Smooth muscle cell (in vitro differentiated cells): ENCODE measurements at regions not wholly inside any gene's neighbourhood (a gene's known extent, or its start where the extent isn't known, plus 50 kb on each side); places are given as distances from the start of the nearest gene placed in this dataset.

Experiments
- DNase-seq: peaks from one replicate; lab custom pipeline; 2025; ENCODE audit not compliant: unreplicated experiment; lab: John Stamatoyannopoulos, UW
- H2AFZ ChIP-seq: fragments of 200-600 bp; sonication (generic); 2 replicates; pipeline ENCODE4 v1.6.0; 2016; ENCODE audit warnings: antibody characterized with exemption, low read depth, mild to moderate bottlenecking
- H3F3A ChIP-seq: fragments of 200-600 bp; sonication (generic); 2 replicates; pipeline ENCODE4 v1.6.0; 2017; ENCODE audit warnings: antibody characterized with exemption, low read depth
- H3K27ac ChIP-seq: fragments of 200-600 bp; sonication (generic); 2 replicates; pipeline ENCODE4 v1.5.1; 2016; ENCODE audit warnings: low read depth, mild to moderate bottlenecking
- H3K27me3 ChIP-seq: fragments of 200-600 bp; sonication (generic); 2 replicates; pipeline ENCODE4 v1.6.1; 2016; ENCODE audit warnings: low read depth, mild to moderate bottlenecking
- H3K36me3 ChIP-seq: fragments of 200-600 bp; sonication (generic); 2 replicates; pipeline ENCODE4 v1.5.1; 2016; ENCODE audit warnings: low read depth
- H3K4me1 ChIP-seq: fragments of 200-600 bp; sonication (generic); 2 replicates; pipeline ENCODE4 v1.5.1; 2016; ENCODE audit warnings: low read depth
- H3K4me2 ChIP-seq: fragments of 200-600 bp; sonication (generic); 2 replicates; pipeline ENCODE4 v1.6.0; 2016; ENCODE audit warnings: mild to moderate bottlenecking
- H3K4me3 ChIP-seq: fragments of 200-600 bp; sonication (generic); 2 replicates; pipeline ENCODE4 v1.5.1; 2016; ENCODE audit warnings: mild to moderate bottlenecking
- H3K79me2 ChIP-seq: fragments of 200-600 bp; sonication (generic); 2 replicates; pipeline ENCODE4 v1.6.0; 2016; ENCODE audit warnings: low read depth, mild to moderate bottlenecking
- H3K9ac ChIP-seq: fragments of 200-600 bp; sonication (generic); 2 replicates; pipeline ENCODE4 v1.6.0; 2016; ENCODE audit warnings: low read depth
- H3K9me3 ChIP-seq: fragments of 200-600 bp; sonication (generic); replicated peaks from 2 replicates; pipeline ENCODE4 v1.5.1; 2016; ENCODE audit warnings: low read depth
- H4K20me1 ChIP-seq: fragments of 200-600 bp; sonication (generic); 2 replicates; pipeline ENCODE4 v1.6.0; 2016; ENCODE audit warnings: low read depth
- CTCF ChIP-seq: fragments of 200-600 bp; sonication (generic); IDR thresholded peaks from 2 replicates; pipeline ENCODE4 v1.5.1; 2017; ENCODE audit warnings: borderline replicate concordance, mild to moderate bottlenecking, antibody characterized with exemption; ENCODE audit not compliant: insufficient read depth, poor library complexity, severe bottlenecking
- WGBS: methylation state at CpG from one replicate; pipeline ENCODE4 v1.1.7; 2016; ENCODE audit warnings: low lambda C conversion rate; 5-methylcytosine and 5-hydroxymethylcytosine counted together

- no peak for TF ChIP-seq CTCF
- H3K79me2 ChIP-seq = no peaks in the 10 kb centered on the region
- no peaks in the 10 kb centered on the region for H4K20me1 ChIP-seq
- no peaks in the 10 kb centered on the region for H3K9me3 ChIP-seq
- H3K27ac ChIP-seq = no peak overlapping the region
- no peak overlapping the region for H3K4me3 ChIP-seq
- no peak overlapping the region for H3K4me2 ChIP-seq
- no peaks in the 10 kb centered on the region for H3K27me3 ChIP-seq
- WGBS = 82% methylated on average over 3 of the region's 3 CpGs
- no peaks in the 10 kb centered on the region for H3K36me3 ChIP-seq
- H3K4me1 ChIP-seq = no peaks in the 10 kb centered on the region
- H3F3A ChIP-seq = no peaks in the 10 kb centered on the region
- H3K9ac ChIP-seq = no peak overlapping the region
- no peak overlapping the region for H2AFZ ChIP-seq
- DNase-seq = no peak
These were observed 114.0 kb upstream of the PJA1 start for GRCh38 chrX:69279234-69279633.

- TF ChIP-seq CTCF = no peak
- Histone ChIP-seq H2AFZ (no peak overlapping the region), H3K9ac (no peak overlapping the region), H3K36me3 (no peaks in the 10 kb centered on the region), H3K4me2 (no peak overlapping the region), H3K4me3 (no peak overlapping the region), H4K20me1 (no peaks in the 10 kb centered on the region), H3K27ac (no peak overlapping the region), H3K27me3 (no peaks in the 10 kb centered on the region), H3K79me2 (no peaks in the 10 kb centered on the region), H3K4me1 (no peaks in the 10 kb centered on the region), H3F3A (no peaks in the 10 kb centered on the region), H3K9me3 (no peaks in the 10 kb centered on the region)
- 47% methylated on average over 16 of the region's 16 CpGs for WGBS
- DNase-seq = no peak
These were observed 112.9 kb upstream of the PJA1 start for GRCh38 chrX:69278031-69278687.

- H3K4me2 ChIP-seq = no peak overlapping the region
- H3K9me3 ChIP-seq = no peaks in the 10 kb centered on the region
- H3K36me3 ChIP-seq = no peaks in the 10 kb centered on the region
- no peaks in the 10 kb centered on the region for H3F3A ChIP-seq
- WGBS = 80% methylated on average over 9 of the region's 9 CpGs
- DNase-seq = no peak
- no peak overlapping the region for H2AFZ ChIP-seq
- no peaks in the 10 kb centered on the region for H4K20me1 ChIP-seq
- H3K27me3 ChIP-seq = no peaks in the 10 kb centered on the region
- no peak for TF ChIP-seq CTCF
- H3K4me3 ChIP-seq = no peak overlapping the region
- H3K9ac ChIP-seq = no peak overlapping the region
- no peaks in the 10 kb centered on the region for H3K4me1 ChIP-seq
- H3K79me2 ChIP-seq = no peaks in the 10 kb centered on the region
- H3K27ac ChIP-seq = no peak overlapping the region
These were observed 112.2 kb upstream of the PJA1 start for GRCh38 chrX:69277369-69277990.

GRCh38 chrX:69268611-69269010, 103.4 kb upstream of the PJA1 start:
- Histone ChIP-seq H3K4me3 (no peak overlapping the region), H2AFZ (no peak overlapping the region), H4K20me1 (no peaks in the 10 kb centered on the region), H3K79me2 (no peaks in the 10 kb centered on the region), H3F3A (no peaks in the 10 kb centered on the region), H3K9ac (no peak overlapping the region), H3K27me3 (peaks cover 22% of the 10 kb centered on the region), H3K4me2 (no peak overlapping the region), H3K36me3 (no peaks in the 10 kb centered on the region), H3K9me3 (no peaks in the 10 kb centered on the region), H3K27ac (no peak overlapping the region), H3K4me1 (peaks cover 5% of the 10 kb centered on the region)
- WGBS = 70% methylated on average over 1 of the region's 1 CpG
- TF ChIP-seq CTCF = no peak
- DNase-seq = no peak
